Ectodermal cell (in vitro differentiated cells): ENCODE measurements at regions not wholly inside any gene's neighbourhood (a gene's known extent, or its start where the extent isn't known, plus 50 kb on each side); places are given as distances from the start of the nearest gene placed in this dataset.

Experiments
- H3K27ac ChIP-seq: 2 replicates; pipeline ENCODE4 v1.7.0; 2013; ENCODE audit warnings: mild to moderate bottlenecking, low read depth, low read length; ENCODE audit not compliant: insufficient read depth, poor library complexity, severe bottlenecking
- H3K27me3 ChIP-seq: 2 replicates; pipeline ENCODE4 v1.7.0; 2013; ENCODE audit warnings: mild to moderate bottlenecking, low read length; ENCODE audit not compliant: insufficient read depth, control insufficient read depth, poor library complexity, severe bottlenecking
- H3K36me3 ChIP-seq: one replicate; pipeline ENCODE4 v1.7.0; 2013; ENCODE audit warnings: low read length; ENCODE audit not compliant: control insufficient read depth, insufficient read depth
- H3K4me1 ChIP-seq: one replicate; pipeline ENCODE4 v1.7.0; 2013; ENCODE audit warnings: low read length; ENCODE audit not compliant: control insufficient read depth, insufficient read depth
- H3K4me3 ChIP-seq: 2 replicates; pipeline ENCODE4 v1.7.0; 2013; ENCODE audit warnings: low read depth, low read length, control low read depth; ENCODE audit not compliant: insufficient read depth
- H3K9me3 ChIP-seq: 2 replicates; pipeline ENCODE4 v1.7.0; 2013; ENCODE audit warnings: mild to moderate bottlenecking, low read length, moderate library complexity; ENCODE audit not compliant: control insufficient read depth
- whole genome bisulfite sequencing, 2 experiments: methylation state at CpG; one replicate each; pipeline ENCODE4 v1.1.7; 2013; ENCODE audit warnings: missing lambda C conversion rate in 2 of 2; 5-methylcytosine and 5-hydroxymethylcytosine counted together

GRCh38 chr2:41727711-41728110 lies 320.1 kb upstream of the PKDCC start:
- Histone ChIP-seq H3K36me3 (no peaks in the 10 kb centered on the region), H3K4me3 (no peak overlapping the region), H3K9me3 (no peaks in the 10 kb centered on the region), H3K27me3 (no peaks in the 10 kb centered on the region), H3K4me1 (peaks cover 7% of the 10 kb centered on the region), H3K27ac (no peak overlapping the region)
- WGBS, 2 experiments: 96 to 100% methylated on average over 1 of the region's 1 CpG

- no peak overlapping the region for H3K27ac ChIP-seq
- H3K9me3 ChIP-seq: no peaks in the 10 kb centered on the region
- H3K4me3 ChIP-seq: no peak overlapping the region
- H3K36me3 ChIP-seq: no peaks in the 10 kb centered on the region
- no peaks in the 10 kb centered on the region for H3K4me1 ChIP-seq
- H3K27me3 ChIP-seq: no peaks in the 10 kb centered on the region
- WGBS, 2 experiments: 95 to 96% methylated on average over 5 of the region's 5 CpGs
These were observed 319.0 kb upstream of the PKDCC start for GRCh38 chr2:41728788-41729338.

GRCh38 chr2:41729800-41730364 lies 317.9 kb upstream of the PKDCC start:
- no peaks in the 10 kb centered on the region for H3K9me3 ChIP-seq
- no peak overlapping the region for H3K4me3 ChIP-seq
- H3K4me1 ChIP-seq: no peaks in the 10 kb centered on the region
- H3K36me3 ChIP-seq: no peaks in the 10 kb centered on the region
- H3K27me3 ChIP-seq: no peaks in the 10 kb centered on the region
- 79 to 80% methylated on average over 11 of the region's 11 CpGs for WGBS, 2 experiments
- no peak overlapping the region for H3K27ac ChIP-seq

GRCh38 chr2:41735006-41735405 lies 312.8 kb upstream of the PKDCC start:
- Histone ChIP-seq H3K36me3 (no peaks in the 10 kb centered on the region), H3K27ac (no peak overlapping the region), H3K4me3 (no peak overlapping the region), H3K9me3 (no peaks in the 10 kb centered on the region), H3K4me1 (no peaks in the 10 kb centered on the region), H3K27me3 (no peaks in the 10 kb centered on the region)
- 88 to 89% methylated on average over 1 of the region's 1 CpG for WGBS, 2 experiments

GRCh38 chr2:41735476-41735875 lies 312.3 kb upstream of the PKDCC start:
- WGBS, 2 experiments: 87 to 88% methylated on average over 2 of the region's 2 CpGs

GRCh38 chr2:41736105-41736567 lies 311.7 kb upstream of the PKDCC start:
- Histone ChIP-seq H3K4me1 (no peaks in the 10 kb centered on the region), H3K9me3 (no peaks in the 10 kb centered on the region), H3K4me3 (no peak overlapping the region), H3K27ac (no peak overlapping the region), H3K27me3 (no peaks in the 10 kb centered on the region), H3K36me3 (no peaks in the 10 kb centered on the region)
- WGBS, 2 experiments: 94 to 98% methylated on average over 5 of the region's 5 CpGs

More at GRCh38 chr2:41735476-41735875, 312.3 kb upstream of the PKDCC start:
- Histone ChIP-seq H3K4me3 (no peak overlapping the region), H3K4me1 (no peaks in the 10 kb centered on the region), H3K27ac (no peak overlapping the region), H3K27me3 (no peaks in the 10 kb centered on the region), H3K9me3 (no peaks in the 10 kb centered on the region), H3K36me3 (no peaks in the 10 kb centered on the region)

- 91 to 95% methylated on average over 3 of the region's 3 CpGs for WGBS, 2 experiments
- no peaks in the 10 kb centered on the region for H3K9me3 ChIP-seq
- no peaks in the 10 kb centered on the region for H3K36me3 ChIP-seq
- no peak overlapping the region for H3K4me3 ChIP-seq
- H3K4me1 ChIP-seq: no peaks in the 10 kb centered on the region
- no peak overlapping the region for H3K27ac ChIP-seq
- H3K27me3 ChIP-seq: no peaks in the 10 kb centered on the region
These were observed 311.2 kb upstream of the PKDCC start for GRCh38 chr2:41736586-41736985.

GRCh38 chr2:41737888-41738287 lies 309.9 kb upstream of the PKDCC start:
- Histone ChIP-seq H3K27me3 (no peaks in the 10 kb centered on the region), H3K27ac (no peak overlapping the region), H3K36me3 (no peaks in the 10 kb centered on the region), H3K4me1 (no peaks in the 10 kb centered on the region), H3K4me3 (no peak overlapping the region), H3K9me3 (no peaks in the 10 kb centered on the region)
- 76 to 77% methylated on average over 2 of the region's 2 CpGs for WGBS, 2 experiments

GRCh38 chr2:41741951-41742595 lies 305.7 kb upstream of the PKDCC start:
- H3K27ac ChIP-seq: no peak overlapping the region
- no peaks in the 10 kb centered on the region for H3K9me3 ChIP-seq
- 95 to 96% methylated on average over 2 of the region's 2 CpGs for WGBS, 2 experiments
- H3K36me3 ChIP-seq: no peaks in the 10 kb centered on the region
- no peak overlapping the region for H3K4me3 ChIP-seq
- no peaks in the 10 kb centered on the region for H3K4me1 ChIP-seq
- no peaks in the 10 kb centered on the region for H3K27me3 ChIP-seq

- 88 to 89% methylated on average over 1 to 2 of the region's 2 CpGs for WGBS, 2 experiments
- no peaks in the 10 kb centered on the region for H3K27me3 ChIP-seq
- H3K27ac ChIP-seq: no peak overlapping the region
- no peaks in the 10 kb centered on the region for H3K36me3 ChIP-seq
- H3K9me3 ChIP-seq: no peaks in the 10 kb centered on the region
- no peak overlapping the region for H3K4me3 ChIP-seq
- no peaks in the 10 kb centered on the region for H3K4me1 ChIP-seq
These were observed 304.5 kb upstream of the PKDCC start for GRCh38 chr2:41743324-41743723.
